Muscle of leg (tissue), 3 donors: ENCODE measurements at regions not wholly inside any gene's neighbourhood (a gene's known extent, or its start where the extent isn't known, plus 50 kb on each side); places are given as distances from the start of the nearest gene placed in this dataset.
A peak's percentile ranks its signal among the peaks of the same experiment; 100 is the strongest.

ENCODE experiments used
- DNase-seq: peaks from one replicate; pipeline ENCODE4 v3.0.0; 2013
- H3K27ac ChIP-seq: one replicate; pipeline ENCODE4 v1.5.1; 2013; ENCODE audit warnings: mild to moderate bottlenecking, low read length, control low read depth
- H3K27me3 ChIP-seq: one replicate; pipeline ENCODE4 v1.6.1; 2013; ENCODE audit warnings: low read length; ENCODE audit not compliant: control insufficient read depth, insufficient read depth
- H3K36me3 ChIP-seq: one replicate; pipeline ENCODE4 v1.6.1; 2013; ENCODE audit warnings: low read length; ENCODE audit not compliant: control insufficient read depth, insufficient read depth
- H3K4me1 ChIP-seq: one replicate; pipeline ENCODE4 v1.6.1; 2013; ENCODE audit warnings: low read length; ENCODE audit not compliant: control insufficient read depth, insufficient read depth
- H3K4me3 ChIP-seq: one replicate; pipeline ENCODE4 v1.5.1; 2013; ENCODE audit warnings: low read length, control low read depth
- H3K9me3 ChIP-seq: replicated peaks from 2 replicates; pipeline ENCODE4 v1.6.1; 2013; ENCODE audit warnings: low read depth, low read length; ENCODE audit not compliant: control insufficient read depth
- WGBS: methylation state at CpG from one replicate; pipeline ENCODE4 v1.1.5; 2013; ENCODE audit warnings: missing lambda C conversion rate; ENCODE audit not compliant: insufficient coverage; 5-methylcytosine and 5-hydroxymethylcytosine counted together

- no CpG with 5 or more reads among the region's 3 CpGs for WGBS
- H3K27ac ChIP-seq = no peak overlapping the region
- no peak overlapping the region for H3K4me3 ChIP-seq
- no peaks in the 10 kb centered on the region for H3K36me3 ChIP-seq
- DNase-seq = no peak
- H3K9me3 ChIP-seq = no peaks in the 10 kb centered on the region
- peaks cover 12% of the 10 kb centered on the region for H3K27me3 ChIP-seq
- no peaks in the 10 kb centered on the region for H3K4me1 ChIP-seq
Measured at GRCh38 chr7:21251151-21251800, 176.6 kb upstream of the SP4 start.

- Histone ChIP-seq H3K9me3 (no peaks in the 10 kb centered on the region), H3K27me3 (peaks cover 12% of the 10 kb centered on the region), H3K36me3 (no peaks in the 10 kb centered on the region), H3K4me1 (no peaks in the 10 kb centered on the region), H3K4me3 (no peak overlapping the region), H3K27ac (no peak overlapping the region)
- WGBS = no CpG with 5 or more reads among the region's 18 CpGs
- peak; percentile 76 for DNase-seq
Measured at GRCh38 chr7:21253740-21254687, 173.9 kb upstream of the SP4 start.

DNA sequence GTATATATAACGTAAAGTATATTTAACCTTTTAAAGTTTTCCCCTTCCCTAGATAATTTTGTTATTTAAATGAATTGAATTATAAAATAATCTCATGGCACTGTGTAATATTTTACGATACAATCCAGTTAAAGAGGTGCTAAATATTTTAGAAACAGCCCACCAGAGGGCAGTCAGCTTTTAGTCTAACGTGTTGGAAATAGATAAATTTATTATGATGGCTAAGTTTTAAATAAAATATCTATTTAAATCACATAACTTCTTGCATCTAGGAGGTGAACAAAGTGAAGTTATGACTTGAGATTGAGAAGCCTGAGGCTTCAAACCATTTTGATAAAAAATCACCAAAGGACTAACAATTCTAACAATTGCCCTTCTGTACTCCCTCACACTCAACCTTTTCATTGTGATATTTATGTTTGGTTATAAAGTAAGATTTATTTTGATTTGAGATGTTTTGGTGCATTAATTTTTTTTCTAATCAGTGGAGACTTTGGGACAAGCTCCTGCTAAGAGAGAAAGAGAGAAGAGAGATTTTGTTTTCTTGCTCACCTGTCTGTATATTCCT lies 171.5 kb upstream of the SP4 start:
- peak; percentile 48 for DNase-seq

GRCh38 chr7:21260939-21261338 lies 166.9 kb upstream of the SP4 start:
- peaks cover 2% of the 10 kb centered on the region for H3K27me3 ChIP-seq
- H3K9me3 ChIP-seq = no peaks in the 10 kb centered on the region
- no peaks in the 10 kb centered on the region for H3K4me1 ChIP-seq
- no peak for DNase-seq
- no peaks in the 10 kb centered on the region for H3K36me3 ChIP-seq
- WGBS = no CpG with 5 or more reads among the region's 1 CpG
- H3K27ac ChIP-seq = no peak overlapping the region
- H3K4me3 ChIP-seq = no peak overlapping the region

More for the DNA sequence above, 171.5 kb upstream of the SP4 start:
- Histone ChIP-seq H3K36me3 (no peaks in the 10 kb centered on the region), H3K4me3 (no peak overlapping the region), H3K4me1 (no peaks in the 10 kb centered on the region), H3K27me3 (peaks cover 11% of the 10 kb centered on the region), H3K27ac (no peak overlapping the region), H3K9me3 (no peaks in the 10 kb centered on the region)
- WGBS = no CpG with 5 or more reads among the region's 3 CpGs

DNA sequence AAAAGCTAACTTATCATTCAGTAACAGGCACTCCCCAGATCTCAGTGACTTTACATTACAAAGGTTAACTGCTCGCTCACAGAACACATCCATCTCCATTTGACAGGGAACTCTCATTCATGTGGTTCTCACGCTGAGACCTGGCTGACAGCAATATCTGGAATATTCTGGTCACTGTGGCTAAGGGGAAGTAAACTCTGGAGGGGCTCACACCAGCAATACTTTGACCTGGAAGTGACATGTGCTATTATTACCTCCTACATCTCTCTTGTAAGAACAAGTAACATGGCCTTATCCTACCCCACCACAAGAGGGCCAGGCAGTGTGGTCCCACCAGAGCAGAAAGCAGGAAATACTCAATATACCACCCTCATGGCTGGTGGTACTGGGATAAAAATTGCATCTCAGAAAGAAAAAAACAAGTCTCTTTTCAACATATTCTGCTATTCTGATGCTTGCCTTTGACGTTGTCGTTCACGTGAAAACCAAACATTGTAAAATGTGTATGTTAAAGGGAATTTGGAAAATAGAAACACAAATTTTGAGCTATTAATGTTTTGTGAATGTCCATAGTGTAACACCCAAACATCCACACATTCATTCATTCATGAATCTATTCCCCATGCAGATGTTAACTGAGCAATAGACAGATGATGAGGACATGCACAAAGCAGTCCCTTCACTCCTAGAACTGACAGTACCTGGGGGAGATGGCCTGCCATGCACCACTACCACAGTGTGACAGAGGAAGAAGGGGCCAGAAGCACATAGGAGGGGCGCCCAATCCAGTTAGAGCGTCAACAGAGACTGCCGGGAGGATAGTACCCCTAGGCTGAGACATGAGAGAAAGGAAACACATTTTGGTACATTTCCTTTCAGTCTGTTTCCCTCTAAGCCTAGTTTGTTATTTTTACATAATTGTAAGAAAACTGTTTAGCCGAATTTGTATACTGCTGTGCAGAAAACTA lies 166.0 kb upstream of the SP4 start:
- Histone ChIP-seq H3K27me3 (peaks cover 2% of the 10 kb centered on the region), H3K36me3 (no peaks in the 10 kb centered on the region), H3K27ac (no peak overlapping the region), H3K4me1 (no peaks in the 10 kb centered on the region), H3K4me3 (no peak overlapping the region), H3K9me3 (no peaks in the 10 kb centered on the region)
- WGBS = no CpG with 5 or more reads among the region's 9 CpGs
- no peak for DNase-seq

- Histone ChIP-seq H3K36me3 (no peaks in the 10 kb centered on the region), H3K27me3 (no peaks in the 10 kb centered on the region), H3K27ac (no peak overlapping the region), H3K4me3 (no peak overlapping the region), H3K4me1 (no peaks in the 10 kb centered on the region), H3K9me3 (no peaks in the 10 kb centered on the region)
- no peak for DNase-seq
- no CpG with 5 or more reads among the region's 4 CpGs for WGBS
Measured at GRCh38 chr7:21269021-21269420, 158.9 kb upstream of the SP4 start.

- Histone ChIP-seq H3K4me1 (no peaks in the 10 kb centered on the region), H3K9me3 (no peaks in the 10 kb centered on the region), H3K27me3 (no peaks in the 10 kb centered on the region), H3K27ac (no peak overlapping the region), H3K36me3 (no peaks in the 10 kb centered on the region), H3K4me3 (no peak overlapping the region)
- 40% methylated on average over 5 of the region's 5 CpGs for WGBS
- DNase-seq = no peak
Measured at GRCh38 chr7:21276471-21277035, 151.3 kb upstream of the SP4 start.

GRCh38 chr7:21278944-21279343 lies 148.9 kb upstream of the SP4 start:
- no CpG with 5 or more reads among the region's 3 CpGs for WGBS
- DNase-seq = no peak
- H3K27ac ChIP-seq = no peak overlapping the region
- H3K4me1 ChIP-seq = no peaks in the 10 kb centered on the region
- H3K9me3 ChIP-seq = no peaks in the 10 kb centered on the region
- H3K4me3 ChIP-seq = no peak overlapping the region
- H3K27me3 ChIP-seq = no peaks in the 10 kb centered on the region
- H3K36me3 ChIP-seq = no peaks in the 10 kb centered on the region

GRCh38 chr7:21281193-21281592 lies 146.7 kb upstream of the SP4 start:
- Histone ChIP-seq H3K4me3 (no peak overlapping the region), H3K27ac (no peak overlapping the region), H3K27me3 (no peaks in the 10 kb centered on the region), H3K4me1 (no peaks in the 10 kb centered on the region), H3K36me3 (no peaks in the 10 kb centered on the region), H3K9me3 (no peaks in the 10 kb centered on the region)
- DNase-seq = no peak
